ENCODE measurements at regions not wholly inside any gene's neighbourhood (a gene's known extent, or its start where the extent isn't known, plus 50 kb on each side); places are given as distances from the start of the nearest gene placed in this dataset.

DNA sequence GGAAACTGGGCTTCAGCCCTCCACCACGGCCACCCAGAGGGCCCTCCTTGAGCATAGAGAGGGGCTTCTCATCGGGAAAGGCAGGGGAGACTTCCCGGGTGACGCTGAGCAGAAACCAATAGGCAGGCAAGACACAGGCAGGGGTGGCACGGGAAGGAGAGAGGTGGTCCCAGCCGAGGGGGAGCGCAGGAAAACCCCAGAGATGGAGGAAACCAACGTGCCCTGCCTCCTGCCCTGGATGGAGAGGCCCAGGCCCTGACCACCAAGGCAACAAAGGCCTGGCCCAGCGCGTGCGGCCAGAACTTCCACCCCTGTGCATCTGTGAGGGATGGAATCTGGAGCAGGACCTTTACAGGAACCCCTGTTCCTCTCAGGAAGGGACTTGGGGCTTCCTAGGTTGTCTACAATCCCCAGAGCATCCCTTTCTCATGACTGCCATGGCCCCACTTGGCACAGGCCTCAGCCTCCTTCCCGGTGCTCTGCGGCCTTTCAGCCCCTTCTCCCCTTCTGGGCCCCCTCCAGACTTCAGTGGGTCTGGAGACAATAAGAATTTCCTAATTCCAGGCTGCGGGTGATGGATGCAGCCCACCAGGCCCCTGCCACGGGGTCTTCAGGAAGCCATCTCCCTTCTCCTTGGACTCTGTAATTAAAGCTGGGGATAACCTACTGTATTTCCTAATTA lies 137.0 kb upstream of the RET start:
- Histone ChIP-seq H3K4me1 (ENCODE audit: control insufficient read depth, insufficient read depth, low read length, poor library complexity, severe bottlenecking) (no peaks in the 10 kb centered on the region), H3K36me3 (ENCODE audit: control insufficient read depth, insufficient read depth, low read length) (no peaks in the 10 kb centered on the region), H3K27ac (ENCODE audit: insufficient read depth, low read length, poor library complexity, severe bottlenecking) (no peak overlapping the region), H3K9me3 (ENCODE audit: control insufficient read depth, low read length) (no peaks in the 10 kb centered on the region), H3K27me3 (replicated peaks; ENCODE audit: control insufficient read depth, insufficient read depth, low read length, poor library complexity, severe bottlenecking) (no peaks in the 10 kb centered on the region), H3K4me3 (ENCODE audit: insufficient read depth, low read depth, low read length, poor library complexity, severe bottlenecking) (no peak overlapping the region)
- no peak for DNase-seq

DNA sequence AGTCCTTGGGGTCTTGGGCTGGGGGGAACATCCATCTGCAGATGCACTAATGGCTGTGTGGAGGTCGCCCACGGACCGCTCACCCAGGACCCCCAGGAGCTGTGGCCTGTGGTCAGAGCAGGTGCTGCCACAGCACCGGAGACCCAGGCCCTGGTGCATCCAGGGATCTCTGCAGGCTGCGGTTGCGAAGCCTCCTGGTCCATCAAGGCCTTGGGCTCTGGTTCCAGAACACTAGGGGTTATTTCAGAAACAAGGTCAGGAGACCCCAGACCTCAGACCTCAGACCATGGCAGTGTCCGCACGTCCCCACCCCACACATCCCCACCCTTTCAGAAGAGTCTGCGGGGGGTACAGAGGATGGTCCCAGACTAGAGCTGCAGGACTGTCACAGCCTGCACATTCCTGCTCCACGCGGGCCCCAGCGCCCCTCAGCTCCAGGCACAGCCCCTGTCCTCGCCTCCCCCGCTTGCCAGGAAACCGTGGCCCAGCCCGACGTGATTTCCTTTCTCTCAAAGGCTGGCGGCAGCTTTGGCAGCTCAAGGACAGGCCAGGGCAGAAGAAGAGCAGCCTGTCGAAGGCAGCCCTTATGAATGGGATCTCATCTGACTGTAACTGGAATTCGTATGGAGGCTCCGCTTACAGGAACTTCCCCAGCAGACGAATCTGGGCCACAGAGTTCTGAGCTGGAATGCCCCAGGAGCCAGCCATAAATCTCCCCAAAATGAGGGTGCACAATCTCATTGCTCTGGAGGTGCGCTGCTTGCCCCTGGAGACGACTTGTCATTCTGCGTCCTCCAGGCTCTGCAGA lies 136.2 kb upstream of the RET start:
- DNase-seq = no peak
- no peaks in the 10 kb centered on the region for H3K9me3 ChIP-seq (ENCODE audit: control insufficient read depth, low read length)
- H3K4me1 ChIP-seq (ENCODE audit: control insufficient read depth, insufficient read depth, low read length, poor library complexity, severe bottlenecking) = no peaks in the 10 kb centered on the region
- no peak overlapping the region for H3K27ac ChIP-seq (ENCODE audit: insufficient read depth, low read length, poor library complexity, severe bottlenecking)
- H3K4me3 ChIP-seq (ENCODE audit: insufficient read depth, low read depth, low read length, poor library complexity, severe bottlenecking) = no peak overlapping the region
- no peaks in the 10 kb centered on the region for H3K36me3 ChIP-seq (ENCODE audit: control insufficient read depth, insufficient read depth, low read length)
- H3K27me3 ChIP-seq (replicated peaks; ENCODE audit: control insufficient read depth, insufficient read depth, low read length, poor library complexity, severe bottlenecking) = no peaks in the 10 kb centered on the region

DNA sequence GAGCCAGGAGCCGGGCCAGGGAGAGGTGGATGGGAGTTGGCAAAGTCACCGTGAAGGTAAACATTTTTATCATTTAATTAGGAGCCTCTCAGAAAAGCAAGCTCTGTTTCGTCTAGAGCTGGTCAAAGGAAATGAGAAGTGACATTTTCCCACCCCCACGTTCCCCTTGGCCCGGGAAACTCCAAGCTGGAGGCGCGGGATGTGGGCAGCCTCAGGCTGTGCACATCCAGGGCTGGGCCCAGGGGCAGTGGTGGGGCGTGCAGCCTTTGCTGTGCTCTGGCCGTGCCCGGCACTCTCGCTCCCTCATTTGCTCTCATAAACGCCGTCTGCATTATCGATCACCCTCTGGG lies 135.6 kb upstream of the RET start:
- no peaks in the 10 kb centered on the region for H3K27me3 ChIP-seq (replicated peaks; ENCODE audit: control insufficient read depth, insufficient read depth, low read length, poor library complexity, severe bottlenecking)
- H3K9me3 ChIP-seq (ENCODE audit: control insufficient read depth, low read length) = no peaks in the 10 kb centered on the region
- no peaks in the 10 kb centered on the region for H3K4me1 ChIP-seq (ENCODE audit: control insufficient read depth, insufficient read depth, low read length, poor library complexity, severe bottlenecking)
- no peak overlapping the region for H3K4me3 ChIP-seq (ENCODE audit: insufficient read depth, low read depth, low read length, poor library complexity, severe bottlenecking)
- H3K36me3 ChIP-seq (ENCODE audit: control insufficient read depth, insufficient read depth, low read length) = no peaks in the 10 kb centered on the region
- DNase-seq = no peak
- H3K27ac ChIP-seq (ENCODE audit: insufficient read depth, low read length, poor library complexity, severe bottlenecking) = no peak overlapping the region

DNA sequence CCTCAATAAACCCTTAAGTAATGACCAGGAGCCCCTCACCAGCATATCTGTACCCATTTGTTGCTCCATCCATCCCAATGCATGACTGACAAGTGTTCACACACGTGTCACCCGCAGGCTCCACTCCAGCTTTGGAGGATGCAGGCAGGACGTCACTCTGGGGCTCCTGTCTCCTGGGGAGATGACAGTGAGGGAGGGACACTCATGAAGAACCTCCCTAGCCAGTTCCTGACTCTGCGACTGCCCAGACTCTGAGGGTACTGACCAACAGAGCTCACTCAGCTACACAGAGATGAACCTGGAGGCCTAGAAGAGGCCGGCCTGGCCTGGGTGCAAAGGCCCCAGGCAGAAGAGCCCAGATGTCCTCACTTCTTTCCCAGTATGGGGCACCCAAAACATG lies 135.1 kb upstream of the RET start:
- Histone ChIP-seq H3K27me3 (replicated peaks; ENCODE audit: control insufficient read depth, insufficient read depth, low read length, poor library complexity, severe bottlenecking) (no peaks in the 10 kb centered on the region), H3K4me1 (ENCODE audit: control insufficient read depth, insufficient read depth, low read length, poor library complexity, severe bottlenecking) (no peaks in the 10 kb centered on the region), H3K9me3 (ENCODE audit: control insufficient read depth, low read length) (no peaks in the 10 kb centered on the region), H3K27ac (ENCODE audit: insufficient read depth, low read length, poor library complexity, severe bottlenecking) (no peak overlapping the region), H3K36me3 (ENCODE audit: control insufficient read depth, insufficient read depth, low read length) (no peaks in the 10 kb centered on the region), H3K4me3 (ENCODE audit: insufficient read depth, low read depth, low read length, poor library complexity, severe bottlenecking) (no peak overlapping the region)
- no peak for DNase-seq

DNA sequence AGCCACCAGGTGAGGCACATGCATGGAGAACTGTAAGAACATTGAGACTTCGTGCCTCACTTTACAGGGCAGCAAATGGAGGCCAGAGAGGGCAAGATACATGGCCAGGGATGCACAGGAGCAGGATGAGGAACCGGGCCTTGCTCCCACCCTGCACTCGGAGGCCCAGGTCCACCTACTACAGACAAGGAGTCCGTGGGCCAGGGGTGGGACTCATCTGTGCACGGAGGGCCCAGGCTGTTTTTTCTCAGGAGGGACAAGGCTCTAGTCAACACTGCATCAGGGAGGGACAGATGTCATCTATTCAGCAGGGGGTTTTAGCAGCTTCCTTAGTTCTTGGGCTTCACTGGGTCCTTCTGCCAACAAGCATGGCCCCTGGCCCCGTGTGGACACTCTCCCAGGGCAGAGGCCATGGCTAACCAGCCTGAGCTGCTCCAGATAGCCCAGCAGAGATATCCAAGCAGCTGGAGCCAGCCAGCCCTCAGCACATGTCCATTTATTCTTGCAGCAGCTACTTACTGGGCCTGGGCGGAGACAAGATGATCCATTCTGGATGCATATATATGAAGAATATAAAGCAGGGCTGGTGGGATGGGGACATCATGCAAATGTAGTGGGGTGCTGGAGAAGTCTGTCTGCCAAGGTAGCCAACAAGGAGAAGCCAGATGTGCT lies 134.5 kb upstream of the RET start:
- no peak for DNase-seq
- H3K36me3 ChIP-seq (ENCODE audit: control insufficient read depth, insufficient read depth, low read length) = no peaks in the 10 kb centered on the region
- H3K4me1 ChIP-seq (ENCODE audit: control insufficient read depth, insufficient read depth, low read length, poor library complexity, severe bottlenecking) = no peaks in the 10 kb centered on the region
- no peaks in the 10 kb centered on the region for H3K9me3 ChIP-seq (ENCODE audit: control insufficient read depth, low read length)
- H3K4me3 ChIP-seq (ENCODE audit: insufficient read depth, low read depth, low read length, poor library complexity, severe bottlenecking) = no peak overlapping the region
- no peak overlapping the region for H3K27ac ChIP-seq (ENCODE audit: insufficient read depth, low read length, poor library complexity, severe bottlenecking)
- no peaks in the 10 kb centered on the region for H3K27me3 ChIP-seq (replicated peaks; ENCODE audit: control insufficient read depth, insufficient read depth, low read length, poor library complexity, severe bottlenecking)

DNA sequence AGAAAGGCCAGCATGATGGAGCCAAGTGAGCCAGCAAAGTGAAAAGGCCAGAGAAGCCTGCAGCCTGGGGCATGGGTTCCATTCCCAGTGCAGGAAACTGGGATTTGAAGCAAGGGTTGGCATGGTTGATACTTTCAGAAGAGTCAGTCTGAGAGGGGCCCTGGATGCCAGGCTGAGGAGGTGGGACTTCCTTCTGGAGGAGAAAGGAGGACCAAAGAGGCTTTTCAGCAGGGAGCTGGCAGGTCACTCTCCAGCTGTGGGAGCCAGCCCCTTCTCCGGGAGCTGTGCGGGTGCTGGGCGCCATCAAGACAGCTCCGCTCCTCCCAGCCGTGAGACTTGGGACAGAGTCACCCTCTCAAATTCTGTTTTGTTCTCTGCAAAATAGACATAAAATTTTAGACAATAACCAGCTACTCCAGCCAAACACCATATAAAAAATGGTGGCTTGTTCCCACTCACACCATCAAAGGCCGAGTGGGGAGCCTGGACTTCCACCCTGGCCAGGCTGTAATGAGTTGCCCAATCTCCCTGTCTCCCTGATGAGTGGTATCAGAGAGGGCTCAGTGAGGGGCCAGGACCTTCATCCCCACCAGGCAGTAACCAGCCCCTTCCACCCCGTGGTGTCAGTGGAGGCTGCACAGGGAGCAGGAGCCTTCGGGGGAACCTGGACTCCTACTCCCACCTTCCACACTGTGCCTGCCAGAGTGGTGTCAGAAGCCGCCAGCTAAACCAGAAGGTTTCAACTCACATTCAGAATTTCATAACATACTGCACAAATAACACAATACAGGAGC lies 133.6 kb upstream of the RET start:
- H3K4me1 ChIP-seq (ENCODE audit: control insufficient read depth, insufficient read depth, low read length, poor library complexity, severe bottlenecking) = no peaks in the 10 kb centered on the region
- no peak overlapping the region for H3K4me3 ChIP-seq (ENCODE audit: insufficient read depth, low read depth, low read length, poor library complexity, severe bottlenecking)

DNA sequence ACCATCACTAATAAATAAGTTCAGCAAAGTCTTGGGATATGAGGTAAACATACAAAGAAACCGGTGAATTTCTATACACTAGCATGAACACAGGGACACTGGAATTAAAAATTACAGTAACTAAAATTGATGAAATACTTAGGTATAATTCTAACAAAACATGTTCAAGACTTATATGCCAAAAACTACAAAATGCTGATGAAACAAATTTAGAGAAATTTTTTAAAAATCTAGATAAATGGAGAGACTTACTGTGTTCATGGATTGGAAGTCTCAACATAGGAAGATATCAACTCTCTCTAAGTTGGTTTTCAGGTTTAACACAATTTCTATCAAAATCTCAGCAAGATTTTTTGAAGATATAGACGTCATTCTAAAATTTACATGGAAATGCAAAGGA lies 128.8 kb upstream of the RET start:
- no peak for DNase-seq
- Histone ChIP-seq H3K36me3 (ENCODE audit: control insufficient read depth, insufficient read depth, low read length) (no peaks in the 10 kb centered on the region), H3K4me3 (ENCODE audit: insufficient read depth, low read depth, low read length, poor library complexity, severe bottlenecking) (no peak overlapping the region), H3K27ac (ENCODE audit: insufficient read depth, low read length, poor library complexity, severe bottlenecking) (no peak overlapping the region), H3K4me1 (ENCODE audit: control insufficient read depth, insufficient read depth, low read length, poor library complexity, severe bottlenecking) (no peaks in the 10 kb centered on the region), H3K27me3 (replicated peaks; ENCODE audit: control insufficient read depth, insufficient read depth, low read length, poor library complexity, severe bottlenecking) (no peaks in the 10 kb centered on the region), H3K9me3 (ENCODE audit: control insufficient read depth, low read length) (no peaks in the 10 kb centered on the region)

More for the DNA sequence above, 133.6 kb upstream of the RET start:
- Histone ChIP-seq H3K27me3 (replicated peaks; ENCODE audit: control insufficient read depth, insufficient read depth, low read length, poor library complexity, severe bottlenecking) (no peaks in the 10 kb centered on the region), H3K9me3 (ENCODE audit: control insufficient read depth, low read length) (no peaks in the 10 kb centered on the region), H3K27ac (ENCODE audit: insufficient read depth, low read length, poor library complexity, severe bottlenecking) (no peak overlapping the region), H3K36me3 (ENCODE audit: control insufficient read depth, insufficient read depth, low read length) (no peaks in the 10 kb centered on the region)
- DNase-seq = no peak

DNA sequence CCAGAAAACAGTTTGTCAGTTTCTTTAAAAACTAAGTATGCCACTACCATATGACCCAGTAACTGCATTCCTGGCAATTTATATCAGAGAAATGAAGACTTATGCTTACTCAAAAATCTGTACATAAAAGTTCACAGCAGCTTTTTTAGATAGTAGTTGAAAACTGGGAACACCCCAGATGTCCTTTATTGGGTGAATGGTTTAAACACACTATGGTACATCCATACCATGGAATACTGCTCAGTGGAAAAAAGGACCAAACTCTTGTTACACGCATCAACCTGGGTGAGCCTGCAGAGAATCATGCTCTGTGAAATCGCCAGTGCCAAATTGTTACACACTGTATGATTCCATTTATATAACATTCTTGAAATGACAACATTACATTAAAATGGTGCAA lies 127.6 kb upstream of the RET start:
- Histone ChIP-seq H3K4me1 (ENCODE audit: control insufficient read depth, insufficient read depth, low read length, poor library complexity, severe bottlenecking) (no peaks in the 10 kb centered on the region), H3K27me3 (replicated peaks; ENCODE audit: control insufficient read depth, insufficient read depth, low read length, poor library complexity, severe bottlenecking) (no peaks in the 10 kb centered on the region), H3K27ac (ENCODE audit: insufficient read depth, low read length, poor library complexity, severe bottlenecking) (no peak overlapping the region), H3K9me3 (ENCODE audit: control insufficient read depth, low read length) (no peaks in the 10 kb centered on the region), H3K36me3 (ENCODE audit: control insufficient read depth, insufficient read depth, low read length) (no peaks in the 10 kb centered on the region), H3K4me3 (ENCODE audit: insufficient read depth, low read depth, low read length, poor library complexity, severe bottlenecking) (no peak overlapping the region)
- no peak for DNase-seq

DNA sequence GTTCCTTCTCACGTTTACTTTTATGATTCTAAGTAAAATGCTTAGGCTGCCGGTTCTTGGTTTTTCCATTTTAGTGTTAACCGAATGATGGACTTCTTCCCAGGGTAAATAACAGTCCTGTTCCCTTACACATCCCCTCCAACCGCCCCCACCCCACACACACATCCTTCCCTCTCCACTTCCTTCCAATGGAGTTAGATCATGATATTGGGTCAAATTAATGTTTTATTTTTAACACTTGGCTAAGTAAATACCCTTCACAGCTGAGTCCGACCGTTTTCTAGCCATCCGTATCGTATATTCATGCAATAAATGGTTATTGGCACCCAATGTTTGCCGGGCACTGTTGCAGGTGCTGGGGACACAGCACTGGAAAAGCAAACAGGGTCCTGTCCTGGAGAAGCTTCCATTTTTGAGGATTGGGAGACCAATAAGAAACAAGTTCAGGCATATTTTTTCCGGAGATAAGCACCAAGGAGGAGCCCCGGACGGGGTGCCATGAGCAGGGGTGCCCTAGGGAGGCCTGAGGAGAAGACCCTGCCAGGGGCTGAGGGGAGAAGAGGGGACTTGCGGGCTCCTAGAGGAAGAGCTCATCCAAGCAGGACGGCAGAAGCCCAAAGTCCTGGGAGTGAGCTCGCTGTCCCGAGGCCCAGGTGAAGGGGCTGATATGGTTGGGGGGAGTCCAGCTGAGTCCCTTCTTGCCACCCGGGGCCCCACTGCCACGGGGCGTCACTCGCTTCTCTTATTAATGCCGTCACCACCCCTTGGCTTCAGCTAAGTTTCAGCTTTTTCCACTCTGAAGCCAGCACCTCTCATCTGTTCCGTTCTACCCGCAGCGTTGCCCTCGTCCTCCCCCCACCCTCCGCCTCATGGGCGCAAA lies 126.0 kb upstream of the RET start:
- Histone ChIP-seq H3K27ac (ENCODE audit: insufficient read depth, low read length, poor library complexity, severe bottlenecking) (no peak overlapping the region), H3K36me3 (ENCODE audit: control insufficient read depth, insufficient read depth, low read length) (no peaks in the 10 kb centered on the region), H3K9me3 (ENCODE audit: control insufficient read depth, low read length) (no peaks in the 10 kb centered on the region), H3K4me3 (ENCODE audit: insufficient read depth, low read depth, low read length, poor library complexity, severe bottlenecking) (no peak overlapping the region), H3K27me3 (replicated peaks; ENCODE audit: control insufficient read depth, insufficient read depth, low read length, poor library complexity, severe bottlenecking) (no peaks in the 10 kb centered on the region), H3K4me1 (ENCODE audit: control insufficient read depth, insufficient read depth, low read length, poor library complexity, severe bottlenecking) (no peaks in the 10 kb centered on the region)
- DNase-seq = no peak

All from effector memory CD4-positive, alpha-beta T cell (primary cell).